ENCODE measurements at regions not wholly inside any gene's neighbourhood (a gene's known extent, or its start where the extent isn't known, plus 50 kb on each side); places are given as distances from the start of the nearest gene placed in this dataset.

DNA sequence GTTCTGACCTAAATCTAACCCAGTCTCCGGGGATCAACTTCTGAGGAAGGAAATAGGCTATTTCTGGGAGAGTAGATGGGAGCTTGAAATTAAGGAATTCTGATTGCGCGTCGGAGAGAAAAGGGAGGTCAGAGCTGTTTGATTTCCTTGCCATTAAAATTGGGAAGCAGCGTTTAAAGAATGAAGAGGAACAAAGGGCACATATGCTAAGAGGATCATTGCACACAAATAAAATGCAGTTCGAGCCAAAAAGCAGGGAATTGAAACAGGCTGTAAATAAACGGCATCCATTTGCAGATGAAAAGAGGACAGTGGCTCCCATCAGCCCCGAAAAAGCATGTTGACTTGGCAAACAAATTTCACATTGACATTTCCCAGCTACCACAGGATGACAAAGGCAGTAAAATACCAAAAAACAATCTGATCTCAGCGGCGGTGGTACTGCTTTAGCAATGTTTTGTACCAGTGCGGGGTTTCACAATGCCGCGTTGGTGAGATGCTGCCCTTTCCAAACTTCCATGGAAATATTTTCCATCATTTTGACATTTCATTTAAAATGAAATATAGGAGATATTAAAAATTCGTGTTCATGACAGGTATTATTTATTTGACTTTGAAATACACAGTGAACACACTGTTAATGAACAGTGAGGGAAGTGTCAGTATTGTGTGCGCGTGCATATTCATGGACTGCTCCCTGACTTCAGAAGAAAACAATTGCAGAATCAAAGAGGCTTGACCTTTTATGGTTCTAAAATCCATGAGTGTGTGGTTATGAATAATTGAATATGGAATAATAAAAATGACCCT, 108.8 kb downstream of the SQOR start:
- Histone ChIP-seq H3K4me2 (ENCODE audit: low read depth, low read length) (no peak overlapping the region), H3K9me3 (replicated peaks; ENCODE audit: insufficient read depth, low read length) (no peaks in the 10 kb centered on the region), H2AFZ (ENCODE audit: low read length) (no peak overlapping the region), H3F3A (ENCODE audit: insufficient read depth, low read length) (no peaks in the 10 kb centered on the region), H3K36me3 (replicated peaks; ENCODE audit: insufficient read depth, low read length) (no peaks in the 10 kb centered on the region), H3K79me2 (ENCODE audit: low read length) (no peaks in the 10 kb centered on the region), H3K9me2 (replicated peaks; ENCODE audit: insufficient read depth, low read length) (no peaks in the 10 kb centered on the region), H3K4me1 (ENCODE audit: low read length) (no peaks in the 10 kb centered on the region), H3K9ac (ENCODE audit: low read length) (no peak overlapping the region), H4K20me1 (ENCODE audit: insufficient read depth, low read length) (no peaks in the 10 kb centered on the region), H3K4me3 (ENCODE audit: low read length) (no peak overlapping the region), H3K27me3 (replicated peaks; ENCODE audit: insufficient read depth, low read length) (no peaks in the 10 kb centered on the region), H3K27ac (ENCODE audit: low read length) (no peak overlapping the region)
- no peak for DNase-seq
- no peak for TF ChIP-seq EZH2phosphoT487 (IDR thresholded peaks at IDR 0.05; ENCODE audit: low read length)
- no peak for TF ChIP-seq EZH2 (optimal IDR thresholded peaks at IDR 0.05; ENCODE audit: low read depth, low read length)
- TF ChIP-seq, protein P1, sequence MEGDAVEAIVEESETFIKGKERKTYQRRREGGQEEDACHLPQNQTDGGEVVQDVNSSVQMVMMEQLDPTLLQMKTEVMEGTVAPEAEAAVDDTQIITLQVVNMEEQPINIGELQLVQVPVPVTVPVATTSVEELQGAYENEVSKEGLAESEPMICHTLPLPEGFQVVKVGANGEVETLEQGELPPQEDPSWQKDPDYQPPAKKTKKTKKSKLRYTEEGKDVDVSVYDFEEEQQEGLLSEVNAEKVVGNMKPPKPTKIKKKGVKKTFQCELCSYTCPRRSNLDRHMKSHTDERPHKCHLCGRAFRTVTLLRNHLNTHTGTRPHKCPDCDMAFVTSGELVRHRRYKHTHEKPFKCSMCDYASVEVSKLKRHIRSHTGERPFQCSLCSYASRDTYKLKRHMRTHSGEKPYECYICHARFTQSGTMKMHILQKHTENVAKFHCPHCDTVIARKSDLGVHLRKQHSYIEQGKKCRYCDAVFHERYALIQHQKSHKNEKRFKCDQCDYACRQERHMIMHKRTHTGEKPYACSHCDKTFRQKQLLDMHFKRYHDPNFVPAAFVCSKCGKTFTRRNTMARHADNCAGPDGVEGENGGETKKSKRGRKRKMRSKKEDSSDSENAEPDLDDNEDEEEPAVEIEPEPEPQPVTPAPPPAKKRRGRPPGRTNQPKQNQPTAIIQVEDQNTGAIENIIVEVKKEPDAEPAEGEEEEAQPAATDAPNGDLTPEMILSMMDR (IDR thresholded peaks at IDR 0.05; ENCODE audit: low read length), result no peak

DNA sequence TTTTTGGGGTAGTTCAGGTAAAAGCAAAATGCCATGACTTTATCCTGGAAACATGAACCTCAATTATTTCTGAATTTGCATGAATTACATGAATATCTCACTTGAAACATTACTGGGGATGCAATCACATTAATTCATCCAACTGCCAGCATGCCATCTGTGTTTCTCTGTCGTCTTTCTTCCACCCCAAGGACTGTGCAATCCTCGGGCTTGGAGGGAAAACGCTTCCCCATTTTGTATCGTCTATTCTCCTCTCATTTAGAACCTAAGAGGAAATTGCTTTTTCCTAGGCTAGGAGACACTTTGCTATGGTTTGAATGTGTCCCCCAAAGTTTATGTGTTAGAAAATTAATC, 109.4 kb downstream of the SQOR start:
- Histone ChIP-seq H3K4me3 (ENCODE audit: low read length) (no peak overlapping the region), H3K79me2 (ENCODE audit: low read length) (no peaks in the 10 kb centered on the region), H3K36me3 (replicated peaks; ENCODE audit: insufficient read depth, low read length) (no peaks in the 10 kb centered on the region), H3F3A (ENCODE audit: insufficient read depth, low read length) (no peaks in the 10 kb centered on the region), H3K27ac (ENCODE audit: low read length) (no peak overlapping the region), H3K27me3 (replicated peaks; ENCODE audit: insufficient read depth, low read length) (no peaks in the 10 kb centered on the region), H3K4me2 (ENCODE audit: low read depth, low read length) (no peak overlapping the region), H3K4me1 (ENCODE audit: low read length) (no peaks in the 10 kb centered on the region), H3K9ac (ENCODE audit: low read length) (no peak overlapping the region), H3K9me3 (replicated peaks; ENCODE audit: insufficient read depth, low read length) (no peaks in the 10 kb centered on the region), H4K20me1 (ENCODE audit: insufficient read depth, low read length) (no peaks in the 10 kb centered on the region), H2AFZ (ENCODE audit: low read length) (no peak overlapping the region), H3K9me2 (replicated peaks; ENCODE audit: insufficient read depth, low read length) (no peaks in the 10 kb centered on the region)
- no peak for DNase-seq
- TF ChIP-seq, protein P1 (IDR thresholded peaks at IDR 0.05; ENCODE audit: low read length), result no peak
- TF ChIP-seq EZH2phosphoT487 (IDR thresholded peaks at IDR 0.05; ENCODE audit: low read length), result no peak
- no peak for TF ChIP-seq EZH2 (optimal IDR thresholded peaks at IDR 0.05; ENCODE audit: low read depth, low read length)

DNA sequence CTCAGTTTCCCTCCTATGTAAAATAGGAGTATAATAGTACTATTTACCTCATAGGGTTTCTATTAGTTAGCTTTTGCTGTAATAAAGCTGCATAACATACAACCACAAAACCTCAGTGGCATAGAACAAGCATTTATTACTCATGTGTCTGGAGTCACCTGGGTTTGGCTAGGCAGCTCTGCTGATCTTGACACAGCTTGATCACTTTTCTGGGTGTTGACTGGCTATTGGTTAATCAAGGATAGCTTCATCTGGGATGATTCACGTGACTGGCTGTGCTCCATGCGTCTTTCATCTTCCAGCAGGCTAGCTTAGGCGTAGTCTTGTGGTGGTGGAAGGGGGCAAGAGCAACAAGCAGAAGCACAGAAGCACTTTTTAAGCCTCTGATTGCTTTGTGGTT, 112.6 kb downstream of the SQOR start:
- Histone ChIP-seq H3K4me1 (ENCODE audit: low read length) (no peaks in the 10 kb centered on the region), H3K9me3 (replicated peaks; ENCODE audit: insufficient read depth, low read length) (no peaks in the 10 kb centered on the region), H3F3A (ENCODE audit: insufficient read depth, low read length) (no peaks in the 10 kb centered on the region), H3K36me3 (replicated peaks; ENCODE audit: insufficient read depth, low read length) (no peaks in the 10 kb centered on the region), H2AFZ (ENCODE audit: low read length) (no peak overlapping the region), H3K4me2 (ENCODE audit: low read depth, low read length) (no peak overlapping the region), H4K20me1 (ENCODE audit: insufficient read depth, low read length) (no peaks in the 10 kb centered on the region), H3K27me3 (replicated peaks; ENCODE audit: insufficient read depth, low read length) (no peaks in the 10 kb centered on the region), H3K4me3 (ENCODE audit: low read length) (no peak overlapping the region), H3K27ac (ENCODE audit: low read length) (no peak overlapping the region), H3K9ac (ENCODE audit: low read length) (no peak overlapping the region), H3K79me2 (ENCODE audit: low read length) (no peaks in the 10 kb centered on the region), H3K9me2 (replicated peaks; ENCODE audit: insufficient read depth, low read length) (no peaks in the 10 kb centered on the region)
- TF ChIP-seq EZH2 (optimal IDR thresholded peaks at IDR 0.05; ENCODE audit: low read depth, low read length) (no peak), EZH2phosphoT487 (IDR thresholded peaks at IDR 0.05; ENCODE audit: low read length) (no peak)
- TF ChIP-seq, protein P1 (IDR thresholded peaks at IDR 0.05; ENCODE audit: low read length), result no peak
- DNase-seq, result no peak

All from MM.1S (cell line).